ENCODE measurements at regions not wholly inside any gene's neighbourhood (a gene's known extent, or its start where the extent isn't known, plus 50 kb on each side); places are given as distances from the start of the nearest gene placed in this dataset.
"Not testable (repeated sequence)": the region's sequence is repeated elsewhere in the genome, so short reads cannot be mapped to it uniquely, and the experiment has no call there.

GRCh38 chr3:159487304-159487703 lies 501.3 kb upstream of the IL12A start:
- 58 to 62% methylated on average over 2 of the region's 2 CpGs for WGBS, 2 donors
- no peak overlapping the region for H3K27ac ChIP-seq (ENCODE audit: low read depth in 1 of 2, low read length in 2 of 2)
- ATAC-seq (ENCODE audit: low FRiP score) (no peak), DNase-seq (no peak)
- peaks cover 0 to 2% of the 10 kb centered on the region in 2 donors for H3K27me3 ChIP-seq (ENCODE audit: control insufficient read depth in 1 of 2, insufficient read depth in 2 of 2, low read length in 1 of 2)
- intact Hi-C loops (cut with DNase I): no loop called here
- no peaks in the 10 kb centered on the region for H3K4me1 ChIP-seq (ENCODE audit: control insufficient read depth in 1 of 2, insufficient read depth in 2 of 2, low read length in 2 of 2)
- no peaks in the 10 kb centered on the region for H3K36me3 ChIP-seq (ENCODE audit: control insufficient read depth in 1 of 2, insufficient read depth in 2 of 2, low read length in 1 of 2)
- H3K9me3 ChIP-seq (ENCODE audit: control insufficient read depth, low read length): peaks cover 5% of the 10 kb centered on the region
- no peak overlapping the region for H3K4me3 ChIP-seq (ENCODE audit: low read length in 2 of 2)

- Histone ChIP-seq H3K4me3 (ENCODE audit: low read length in 2 of 2) (no peak overlapping the region), H3K27ac (ENCODE audit: low read depth in 1 of 2, low read length in 2 of 2) (no peak overlapping the region), H3K27me3 (ENCODE audit: control insufficient read depth in 1 of 2, insufficient read depth in 2 of 2, low read length in 1 of 2) (peaks cover 0 to 2% of the 10 kb centered on the region in 2 donors), H3K4me1 (ENCODE audit: control insufficient read depth in 1 of 2, insufficient read depth in 2 of 2, low read length in 2 of 2) (no peaks in the 10 kb centered on the region), H3K36me3 (ENCODE audit: control insufficient read depth in 1 of 2, insufficient read depth in 2 of 2, low read length in 1 of 2) (no peaks in the 10 kb centered on the region), H3K9me3 (ENCODE audit: control insufficient read depth, low read length) (peaks cover 5% of the 10 kb centered on the region)
- ATAC-seq (ENCODE audit: low FRiP score) (no peak), DNase-seq (no peak)
- intact Hi-C loops (cut with DNase I): no loop called here
- WGBS, 2 donors: 43 to 73% methylated on average over 2 of the region's 2 CpGs
Observed at GRCh38 chr3:159488602-159489001, 500.0 kb upstream of the IL12A start.

GRCh38 chr3:159497361-159497760 lies 491.3 kb upstream of the IL12A start:
- WGBS, 2 donors: 49 to 79% methylated on average over 2 of the region's 2 CpGs
- DNase-seq (no peak), ATAC-seq (ENCODE audit: low FRiP score) (no peak)
- intact Hi-C loops (cut with DNase I): no loop called here
- no peaks in the 10 kb centered on the region for H3K9me3 ChIP-seq (ENCODE audit: control insufficient read depth, low read length)
- H3K36me3 ChIP-seq (ENCODE audit: control insufficient read depth in 1 of 2, insufficient read depth in 2 of 2, low read length in 1 of 2): no peaks in the 10 kb centered on the region
- H3K4me3 ChIP-seq (ENCODE audit: low read length in 2 of 2): no peak overlapping the region
- no peak overlapping the region for H3K27ac ChIP-seq (ENCODE audit: low read depth in 1 of 2, low read length in 2 of 2)
- H3K27me3 ChIP-seq (ENCODE audit: control insufficient read depth in 1 of 2, insufficient read depth in 2 of 2, low read length in 1 of 2): no peaks in the 10 kb centered on the region
- no peaks in the 10 kb centered on the region for H3K4me1 ChIP-seq (ENCODE audit: control insufficient read depth in 1 of 2, insufficient read depth in 2 of 2, low read length in 2 of 2)

GRCh38 chr3:159499031-159499793 lies 489.4 kb upstream of the IL12A start:
- Histone ChIP-seq H3K4me3 (ENCODE audit: low read length in 2 of 2) (no peak overlapping the region), H3K27ac (ENCODE audit: low read depth in 1 of 2, low read length in 2 of 2) (no peak overlapping the region), H3K36me3 (ENCODE audit: control insufficient read depth in 1 of 2, insufficient read depth in 2 of 2, low read length in 1 of 2) (no peaks in the 10 kb centered on the region), H3K9me3 (ENCODE audit: control insufficient read depth, low read length) (no peaks in the 10 kb centered on the region), H3K27me3 (ENCODE audit: control insufficient read depth in 1 of 2, insufficient read depth in 2 of 2, low read length in 1 of 2) (no peaks in the 10 kb centered on the region), H3K4me1 (ENCODE audit: control insufficient read depth in 1 of 2, insufficient read depth in 2 of 2, low read length in 2 of 2) (no peaks in the 10 kb centered on the region)
- intact Hi-C loops (cut with DNase I): no loop called here
- 67 to 72% methylated on average over 6 of the region's 6 CpGs for WGBS, 2 donors
- ATAC-seq (ENCODE audit: low FRiP score): no peak
- no peak for DNase-seq

GRCh38 chr3:159501029-159501428 lies 487.6 kb upstream of the IL12A start:
- DNase-seq: no peak
- no peaks in the 10 kb centered on the region for H3K4me1 ChIP-seq (ENCODE audit: control insufficient read depth in 1 of 2, insufficient read depth in 2 of 2, low read length in 2 of 2)
- H3K9me3 ChIP-seq (ENCODE audit: control insufficient read depth, low read length): no peaks in the 10 kb centered on the region
- H3K27ac ChIP-seq (ENCODE audit: low read depth in 1 of 2, low read length in 2 of 2): no peak overlapping the region
- ATAC-seq (ENCODE audit: low FRiP score): no peak
- H3K36me3 ChIP-seq (ENCODE audit: control insufficient read depth in 1 of 2, insufficient read depth in 2 of 2, low read length in 1 of 2): no peaks in the 10 kb centered on the region
- no peak overlapping the region for H3K4me3 ChIP-seq (ENCODE audit: low read length in 2 of 2)
- WGBS, 2 donors: 16 to 21% methylated on average over 1 of the region's 1 CpG
- intact Hi-C loops (cut with DNase I): no loop called here
- H3K27me3 ChIP-seq (ENCODE audit: control insufficient read depth in 1 of 2, insufficient read depth in 2 of 2, low read length in 1 of 2): no peaks in the 10 kb centered on the region

- intact Hi-C loops (cut with DNase I): no loop called here
- H3K9me3 ChIP-seq (ENCODE audit: control insufficient read depth, low read length): no peaks in the 10 kb centered on the region
- H3K27ac ChIP-seq (ENCODE audit: low read depth in 1 of 2, low read length in 2 of 2): no peak overlapping the region
- no peak for DNase-seq
- no peaks in the 10 kb centered on the region for H3K27me3 ChIP-seq (ENCODE audit: control insufficient read depth in 1 of 2, insufficient read depth in 2 of 2, low read length in 1 of 2)
- H3K4me1 ChIP-seq (ENCODE audit: control insufficient read depth in 1 of 2, insufficient read depth in 2 of 2, low read length in 2 of 2): no peaks in the 10 kb centered on the region
- no peaks in the 10 kb centered on the region for H3K36me3 ChIP-seq (ENCODE audit: control insufficient read depth in 1 of 2, insufficient read depth in 2 of 2, low read length in 1 of 2)
- ATAC-seq (ENCODE audit: low FRiP score): no peak
- H3K4me3 ChIP-seq (ENCODE audit: low read length in 2 of 2): no peak overlapping the region
- 83 to 86% methylated on average over 2 of the region's 2 CpGs for WGBS, 2 donors
Observed at GRCh38 chr3:159502986-159503385, 485.6 kb upstream of the IL12A start.

- DNase-seq; H3K27ac ChIP-seq (ENCODE audit: low read depth in 1 of 2, low read length in 2 of 2); H3K27me3 ChIP-seq (ENCODE audit: control insufficient read depth in 1 of 2, insufficient read depth in 2 of 2, low read length in 1 of 2); H3K36me3 ChIP-seq (ENCODE audit: control insufficient read depth in 1 of 2, insufficient read depth in 2 of 2, low read length in 1 of 2); ATAC-seq (ENCODE audit: low FRiP score); H3K4me1 ChIP-seq (ENCODE audit: control insufficient read depth in 1 of 2, insufficient read depth in 2 of 2, low read length in 2 of 2); H3K4me3 ChIP-seq (ENCODE audit: low read length in 2 of 2); intact Hi-C loops (cut with DNase I); H3K9me3 ChIP-seq (ENCODE audit: control insufficient read depth, low read length): not testable (repeated sequence)
- 93 to 94% methylated on average over 7 of the region's 7 CpGs for WGBS, 2 donors
Observed at GRCh38 chr3:159510988-159511387, 477.6 kb upstream of the IL12A start.

- no peaks in the 10 kb centered on the region for H3K36me3 ChIP-seq (ENCODE audit: control insufficient read depth in 1 of 2, insufficient read depth in 2 of 2, low read length in 1 of 2)
- WGBS, 2 donors: 38 to 43% methylated on average over 6 of the region's 6 CpGs
- no peak overlapping the region for H3K4me3 ChIP-seq (ENCODE audit: low read length in 2 of 2)
- ATAC-seq (ENCODE audit: low FRiP score) (no peak), DNase-seq (no peak)
- H3K9me3 ChIP-seq (ENCODE audit: control insufficient read depth, low read length): no peaks in the 10 kb centered on the region
- H3K27ac ChIP-seq (ENCODE audit: low read depth in 1 of 2, low read length in 2 of 2): no peak overlapping the region
- H3K27me3 ChIP-seq (ENCODE audit: control insufficient read depth in 1 of 2, insufficient read depth in 2 of 2, low read length in 1 of 2): no peaks in the 10 kb centered on the region
- intact Hi-C loops (cut with DNase I): no loop called here
- no peaks in the 10 kb centered on the region for H3K4me1 ChIP-seq (ENCODE audit: control insufficient read depth in 1 of 2, insufficient read depth in 2 of 2, low read length in 2 of 2)
Observed at GRCh38 chr3:159513444-159513843, 475.2 kb upstream of the IL12A start.

- ATAC-seq (ENCODE audit: low FRiP score): no peak
- no peaks in the 10 kb centered on the region for H3K36me3 ChIP-seq (ENCODE audit: control insufficient read depth in 1 of 2, insufficient read depth in 2 of 2, low read length in 1 of 2)
- no peaks in the 10 kb centered on the region for H3K4me1 ChIP-seq (ENCODE audit: control insufficient read depth in 1 of 2, insufficient read depth in 2 of 2, low read length in 2 of 2)
- no peak overlapping the region for H3K4me3 ChIP-seq (ENCODE audit: low read length in 2 of 2)
- H3K27me3 ChIP-seq (ENCODE audit: control insufficient read depth in 1 of 2, insufficient read depth in 2 of 2, low read length in 1 of 2): no peaks in the 10 kb centered on the region
- DNase-seq: no peak
- 78 to 80% methylated on average over 5 of the region's 5 CpGs for WGBS, 2 donors
- no peak overlapping the region for H3K27ac ChIP-seq (ENCODE audit: low read depth in 1 of 2, low read length in 2 of 2)
- intact Hi-C loops (cut with DNase I): no loop called here
- no peaks in the 10 kb centered on the region for H3K9me3 ChIP-seq (ENCODE audit: control insufficient read depth, low read length)
Observed at GRCh38 chr3:159513867-159514380, 474.7 kb upstream of the IL12A start.
